Vagina (tissue), 2 donors: ENCODE measurements at regions not wholly inside any gene's neighbourhood (a gene's known extent, or its start where the extent isn't known, plus 50 kb on each side); places are given as distances from the start of the nearest gene placed in this dataset.

Experiments
- POLR2A ChIP-seq, 2 donors: fragments of 450-650 bp; IDR thresholded peaks; one replicate each; pipeline ENCODE4 v1.6.1; 2017; ENCODE audit warnings: antibody characterized with exemption in 2 of 2, mild to moderate bottlenecking in 2 of 2, moderate library complexity in 2 of 2
- POLR2AphosphoS5 ChIP-seq, 2 donors: sonication (generic); formaldehyde crosslinking; IDR thresholded peaks; one replicate each; pipeline ENCODE4 v1.9.0; 2017; ENCODE audit warnings: antibody characterized with exemption in 2 of 2, mild to moderate bottlenecking in 2 of 2, low read depth in 1 of 2; ENCODE audit not compliant: insufficient read depth in 1 of 2
- TF ChIP-seq, protein P1 (sequence below), 3 experiments: fragments of 450-650 bp in 2 of 3; fragments of 200-600 bp in 1 of 3; sonication (generic) in 1 of 3; IDR thresholded peaks; one replicate each; pipeline ENCODE4 v1.5.1; 2017 to 2019; ENCODE audit warnings: antibody characterized with exemption in 3 of 3, mild to moderate bottlenecking in 2 of 3, moderate library complexity in 2 of 3

DNA sequence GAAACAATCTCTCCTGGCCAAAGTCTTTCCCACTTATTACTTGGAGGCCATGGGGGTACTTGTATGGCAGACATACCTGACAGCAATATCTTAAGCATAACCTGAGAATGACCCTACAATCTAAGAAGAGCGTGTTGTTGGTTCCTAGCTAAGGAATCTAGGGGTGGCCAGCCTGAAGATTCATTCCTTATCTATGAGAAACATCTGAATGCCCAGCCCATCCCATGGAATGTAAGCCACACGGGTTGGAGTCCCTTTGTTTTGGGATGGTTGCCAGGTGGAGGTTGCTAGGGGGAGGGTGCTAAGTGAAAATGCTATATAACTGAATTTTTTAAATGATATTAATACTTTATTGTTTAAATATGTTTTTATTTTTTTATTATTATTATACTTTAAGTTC, 725.0 kb downstream of the ETS1 start:
- TF ChIP-seq, protein P1, sequence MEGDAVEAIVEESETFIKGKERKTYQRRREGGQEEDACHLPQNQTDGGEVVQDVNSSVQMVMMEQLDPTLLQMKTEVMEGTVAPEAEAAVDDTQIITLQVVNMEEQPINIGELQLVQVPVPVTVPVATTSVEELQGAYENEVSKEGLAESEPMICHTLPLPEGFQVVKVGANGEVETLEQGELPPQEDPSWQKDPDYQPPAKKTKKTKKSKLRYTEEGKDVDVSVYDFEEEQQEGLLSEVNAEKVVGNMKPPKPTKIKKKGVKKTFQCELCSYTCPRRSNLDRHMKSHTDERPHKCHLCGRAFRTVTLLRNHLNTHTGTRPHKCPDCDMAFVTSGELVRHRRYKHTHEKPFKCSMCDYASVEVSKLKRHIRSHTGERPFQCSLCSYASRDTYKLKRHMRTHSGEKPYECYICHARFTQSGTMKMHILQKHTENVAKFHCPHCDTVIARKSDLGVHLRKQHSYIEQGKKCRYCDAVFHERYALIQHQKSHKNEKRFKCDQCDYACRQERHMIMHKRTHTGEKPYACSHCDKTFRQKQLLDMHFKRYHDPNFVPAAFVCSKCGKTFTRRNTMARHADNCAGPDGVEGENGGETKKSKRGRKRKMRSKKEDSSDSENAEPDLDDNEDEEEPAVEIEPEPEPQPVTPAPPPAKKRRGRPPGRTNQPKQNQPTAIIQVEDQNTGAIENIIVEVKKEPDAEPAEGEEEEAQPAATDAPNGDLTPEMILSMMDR (IDR thresholded peaks at IDR 0.05): no peak
- TF ChIP-seq POLR2A (IDR thresholded peaks at IDR 0.05) (no peak), POLR2AphosphoS5 (IDR thresholded peaks at IDR 0.05; ENCODE audit: insufficient read depth in 1 of 2, low read depth in 1 of 2) (no peak)
